ENCODE measurements at regions not wholly inside any gene's neighbourhood (a gene's known extent, or its start where the extent isn't known, plus 50 kb on each side); places are given as distances from the start of the nearest gene placed in this dataset.

GRCh38 chr15:36406911-36407310 lies 172.5 kb upstream of the CDIN1 start:
- TF ChIP-seq CTCF (conservative IDR thresholded peaks at IDR 0.05; ENCODE audit: low read depth, low read length) (no peak), POLR2A (IDR thresholded peaks at IDR 0.05; ENCODE audit: low read depth, low read length) (no peak)

All from IMR-90 (cell line).